HL-60/S4 treated with retinoic acid at 250 ng/mL for 4 days and 3 days (cell line): ENCODE measurements at regions not wholly inside any gene's neighbourhood (a gene's known extent, or its start where the extent isn't known, plus 50 kb on each side); places are given as distances from the start of the nearest gene placed in this dataset.

Source experiments
- in situ Hi-C: fragments of 300-500 bp; cut with MboI; formaldehyde crosslinking; loops from 2 replicates; pipeline ENCODE4 v1.7.0; 2022; ENCODE audit warnings: low sequenced_read_pairs

DNA sequence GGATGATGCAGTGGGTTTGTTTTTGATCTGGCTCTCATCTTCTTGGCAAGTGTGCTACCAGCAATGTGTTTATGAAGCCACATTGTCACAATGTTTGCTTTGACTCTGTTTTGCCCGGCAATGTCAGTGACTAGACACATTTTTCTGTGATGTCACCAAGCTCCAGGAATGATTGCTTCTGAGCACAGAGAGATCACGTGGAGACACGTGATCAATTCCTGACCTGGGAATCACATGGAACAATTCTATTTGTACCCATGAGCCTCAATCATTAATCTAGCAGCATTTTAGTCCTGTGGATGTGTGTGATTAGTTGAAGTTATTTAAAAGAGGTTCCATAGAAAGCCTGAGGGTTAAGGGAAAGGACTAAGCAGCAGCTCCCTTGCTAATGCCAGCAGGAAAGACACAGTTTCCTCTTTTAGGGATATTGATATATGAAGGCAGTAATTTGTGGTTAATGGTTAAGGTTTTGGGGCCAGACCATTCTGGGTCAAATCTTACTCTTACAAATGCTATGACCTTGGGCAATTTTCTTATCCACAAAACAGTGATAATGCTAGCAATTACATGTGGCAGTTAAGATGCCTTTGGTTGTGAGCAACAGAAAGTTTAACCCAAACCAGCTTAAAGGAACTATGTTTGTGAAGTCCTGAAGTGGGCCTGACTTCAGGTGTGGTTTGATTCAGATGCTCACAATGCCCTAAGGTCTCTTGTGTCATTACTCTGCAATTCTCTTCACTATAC is 59.0 kb downstream of the FASLG start:
- in situ Hi-C loops, result loop anchor here (10.0 to 25.0 kb wide), 2 partner anchors 103 to 256 kb away; no protein-coding TSS in a partner anchor

DNA sequence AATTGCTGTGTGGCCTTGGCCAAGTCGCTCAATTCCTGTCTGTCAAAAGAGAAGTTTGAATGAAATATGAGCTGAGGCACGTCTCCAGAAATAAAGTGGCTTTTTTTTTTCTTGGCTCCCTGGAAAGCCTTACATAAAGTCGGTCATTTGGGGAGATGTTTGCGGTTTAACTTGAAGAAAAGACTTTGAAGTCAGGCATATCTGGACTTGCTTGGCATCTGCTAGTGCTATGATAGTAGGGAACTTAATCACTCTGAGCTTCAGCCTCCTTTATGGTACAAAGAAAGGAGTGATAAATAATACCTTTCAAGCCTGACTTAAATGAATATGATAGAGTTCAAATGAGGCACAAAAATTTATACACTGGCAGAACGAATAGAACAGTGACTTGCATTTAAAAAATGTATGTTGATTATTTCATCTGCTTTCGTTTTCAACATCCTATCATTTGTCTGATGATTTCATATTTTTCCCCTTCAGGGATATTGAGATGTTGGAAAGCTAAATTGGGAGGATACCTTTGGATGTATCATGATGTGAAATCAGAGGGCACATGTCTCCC is 60.2 kb downstream of the FASLG start:
- in situ Hi-C loops, result loop anchor here (10.0 to 25.0 kb wide), 2 partner anchors 104 to 257 kb away; no protein-coding TSS in a partner anchor

DNA sequence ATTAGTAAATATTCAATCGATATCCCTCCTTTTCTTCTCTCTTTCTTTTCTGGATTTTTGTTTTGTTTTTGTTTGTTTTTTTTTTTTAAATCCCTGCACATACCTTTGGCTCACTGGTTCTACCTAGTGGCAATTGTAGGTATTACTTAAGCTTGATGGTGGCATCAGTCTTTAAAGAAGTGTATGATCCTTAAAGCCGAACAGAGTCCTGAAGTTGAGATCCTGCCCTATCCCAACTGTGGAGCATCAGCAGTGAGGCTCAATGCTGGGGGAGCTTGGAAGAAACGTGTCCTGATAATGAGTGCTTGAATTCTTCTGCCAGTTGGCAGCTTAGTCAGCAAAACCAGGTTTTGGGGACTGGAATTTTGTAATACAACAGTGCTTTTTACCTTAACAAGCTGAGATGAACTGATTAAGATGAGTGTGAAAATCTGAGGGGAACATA is 60.8 kb downstream of the FASLG start:
- in situ Hi-C loops, result loop anchor here (10.0 to 25.0 kb wide), 2 partner anchors 105 to 257 kb away; no protein-coding TSS in a partner anchor

DNA sequence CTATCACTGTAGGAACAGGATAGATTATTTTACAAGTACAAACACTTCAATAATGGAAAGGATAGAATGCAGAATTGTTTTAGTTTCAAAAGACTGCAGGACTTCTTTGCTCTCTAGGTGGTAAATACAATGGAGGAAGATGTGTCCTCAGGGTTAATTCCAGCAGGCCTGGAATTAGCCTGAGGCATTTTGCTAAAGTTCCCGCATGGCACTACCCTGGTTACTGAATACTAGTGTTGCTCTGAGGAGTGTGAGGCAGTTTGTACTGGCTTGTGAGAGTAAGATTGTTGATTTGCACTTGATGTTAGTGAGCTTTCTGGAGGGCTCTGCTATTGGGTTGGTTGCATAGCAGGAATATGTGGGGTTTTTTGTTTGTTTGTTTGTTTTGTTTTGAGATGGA is 61.4 kb downstream of the FASLG start:
- in situ Hi-C loops, result loop anchor here (25.0 kb wide), 1 partner anchor 258 kb away; no protein-coding TSS in a partner anchor

DNA sequence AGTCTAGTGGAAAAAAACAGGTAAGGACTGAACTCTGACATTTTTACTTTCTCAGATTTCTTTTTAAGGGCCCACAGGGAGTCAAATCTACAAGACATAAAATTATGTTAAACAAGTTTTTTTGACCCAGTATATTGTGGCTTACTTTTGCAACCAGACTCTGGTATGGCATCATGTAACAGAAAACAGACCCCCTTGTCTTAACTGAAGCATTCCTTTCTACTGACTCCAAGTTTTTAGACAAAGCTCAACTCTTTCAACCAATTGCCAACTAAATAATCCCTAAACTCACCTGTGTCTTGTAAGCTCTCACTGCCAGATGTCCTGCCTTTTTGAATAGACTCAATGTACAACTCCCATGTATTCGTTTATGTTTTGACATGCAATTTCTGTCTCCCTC is 64.3 kb downstream of the FASLG start:
- in situ Hi-C loops, result loop anchor here (25.0 kb wide), 1 partner anchor 261 kb away; no protein-coding TSS in a partner anchor

DNA sequence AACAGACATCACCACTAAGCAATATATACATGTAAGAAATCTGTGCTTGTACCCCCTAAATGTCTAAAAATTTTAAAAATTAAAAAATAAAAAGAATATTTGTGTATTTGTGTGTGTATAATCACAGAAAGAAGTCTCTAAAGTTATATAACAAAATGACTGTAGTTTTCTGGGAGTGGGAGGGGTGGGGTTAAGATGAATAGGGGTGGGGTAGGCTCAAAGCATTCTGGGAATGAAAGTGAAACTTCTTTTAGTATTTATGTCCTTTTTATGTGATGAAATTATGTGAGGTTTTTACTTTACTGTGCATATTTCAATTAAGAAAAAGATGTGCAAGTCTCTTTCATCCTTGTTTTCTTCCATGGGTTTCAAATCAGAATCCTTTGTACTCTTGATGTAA is 65.3 kb downstream of the FASLG start:
- in situ Hi-C loops, result loop anchor here (25.0 kb wide), 1 partner anchor 262 kb away; no protein-coding TSS in a partner anchor

DNA sequence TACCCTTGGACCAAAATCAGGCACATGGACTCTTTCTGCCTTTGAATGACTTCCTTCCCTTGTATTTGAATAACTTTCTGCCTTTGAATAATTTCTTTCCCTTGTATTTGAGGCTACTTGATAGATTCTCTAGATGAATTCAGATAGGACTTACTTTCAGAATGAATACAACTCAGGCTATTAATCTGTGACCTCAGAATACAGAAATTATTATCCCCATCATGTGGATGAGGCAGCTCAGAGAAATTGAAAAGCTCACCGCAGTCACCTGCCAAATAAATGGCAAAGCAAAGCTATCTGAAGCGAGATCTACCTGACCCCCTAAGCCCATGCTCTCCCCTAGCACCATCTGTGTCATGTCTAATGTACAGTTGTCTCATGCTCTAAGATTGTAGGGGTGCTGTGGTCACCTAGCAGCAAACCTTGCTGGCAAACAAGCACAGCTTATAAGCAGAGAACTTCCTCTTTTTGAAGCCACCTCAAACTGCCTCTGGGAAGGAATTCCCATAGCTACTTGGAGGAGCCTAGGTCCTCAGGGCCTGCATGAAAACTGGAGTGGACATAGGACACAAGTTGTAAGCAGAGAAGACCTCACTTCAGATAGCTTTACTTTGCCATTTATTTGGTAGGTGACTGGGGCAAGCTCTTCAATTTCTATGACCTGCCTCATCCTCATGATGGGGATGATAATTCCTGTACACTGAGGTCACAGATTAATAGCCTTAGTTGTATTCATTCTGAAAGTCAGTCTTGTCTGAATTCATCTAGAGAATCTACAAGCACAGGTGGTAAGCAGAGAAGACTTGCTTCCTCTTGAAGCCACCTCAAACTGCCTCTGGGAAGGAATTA is 66.1 kb downstream of the FASLG start:
- in situ Hi-C loops, result loop anchor here (25.0 kb wide), 3 partner anchors 263 to 2012 kb away; no protein-coding TSS in a partner anchor

DNA sequence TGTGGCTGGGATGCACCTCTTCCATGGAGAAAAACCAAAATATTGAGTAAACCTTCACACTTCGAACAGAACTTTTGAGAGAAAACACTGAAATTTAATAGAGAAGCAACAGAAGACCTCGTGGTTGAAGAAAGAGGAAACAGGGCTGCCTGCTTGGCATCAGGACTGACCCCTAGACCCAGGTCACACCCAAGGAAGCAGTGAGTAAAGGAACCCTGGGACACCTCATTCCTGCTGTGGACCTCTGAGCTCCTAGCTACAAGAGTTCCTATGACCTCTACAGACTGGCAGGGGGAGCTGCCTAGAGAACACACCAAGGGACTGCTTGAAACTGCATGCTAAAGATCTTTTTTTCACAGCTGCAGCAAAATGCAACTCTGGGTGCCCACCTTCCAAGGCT is 67.8 kb downstream of the FASLG start:
- in situ Hi-C loops, result loop anchor here (25.0 kb wide), 2 partner anchors 1111 to 2011 kb away; no protein-coding TSS in a partner anchor

DNA sequence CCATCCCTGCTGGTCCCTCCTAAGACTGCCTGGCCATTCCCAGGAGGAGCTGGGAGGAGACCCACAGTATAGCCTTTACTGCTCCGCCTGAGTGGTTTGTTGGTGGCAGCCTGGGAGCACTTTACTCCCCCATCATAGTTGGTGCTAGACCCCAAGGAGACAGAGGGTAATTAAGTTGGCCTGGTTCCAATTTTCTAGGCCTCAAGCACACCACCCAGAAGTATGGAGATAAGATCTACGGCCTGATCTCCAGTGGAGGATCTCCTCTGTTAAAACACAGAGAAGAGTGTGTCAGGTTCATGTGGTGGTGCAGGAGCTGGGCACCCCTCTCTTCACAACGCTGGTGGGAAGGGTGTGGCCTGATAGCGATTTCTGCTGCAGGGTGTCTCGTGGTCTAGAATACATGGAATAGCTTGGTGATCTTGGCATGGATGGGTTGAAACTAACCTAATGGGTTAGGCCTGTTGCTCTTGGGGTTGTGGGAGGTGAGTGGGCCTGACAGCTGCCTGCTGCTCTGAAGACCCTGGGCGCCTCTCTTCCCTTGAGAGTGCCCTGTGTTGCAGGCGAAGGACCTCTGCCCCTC is 68.5 kb downstream of the FASLG start:
- in situ Hi-C loops, result loop anchor here (25.0 kb wide), 2 partner anchors 1110 to 2010 kb away; no protein-coding TSS in a partner anchor

DNA sequence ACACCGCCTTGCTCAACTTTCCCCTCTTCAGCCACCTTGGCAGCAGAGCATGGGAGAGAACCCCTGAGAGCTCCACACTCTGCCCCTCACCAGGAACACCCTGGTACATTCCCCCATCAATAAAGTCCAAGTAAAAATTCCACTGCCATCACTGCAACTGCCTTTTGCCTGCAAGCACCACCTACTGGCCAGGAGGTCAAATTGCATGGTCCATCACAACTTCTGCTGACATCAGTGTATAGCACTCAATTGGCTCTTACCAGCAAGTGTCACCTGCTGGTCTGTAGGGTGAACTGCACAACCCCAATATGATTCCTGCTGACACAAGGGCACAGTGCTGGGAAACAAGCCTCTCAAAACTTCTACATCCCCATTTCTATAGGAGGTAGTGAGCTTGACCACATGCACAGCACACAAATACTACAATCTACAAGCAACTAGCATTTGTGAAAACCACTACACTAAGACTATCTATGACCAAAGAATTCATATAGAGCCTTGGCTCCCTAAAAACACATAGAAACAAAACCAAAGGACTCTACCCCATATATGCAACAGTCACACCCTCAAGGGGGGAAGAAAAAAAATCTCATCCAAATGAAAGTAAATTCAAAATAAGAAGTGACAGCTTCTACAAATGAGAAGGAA is 69.2 kb downstream of the FASLG start:
- in situ Hi-C loops, result loop anchor here (25.0 kb wide), 2 partner anchors 1109 to 2009 kb away; no protein-coding TSS in a partner anchor

DNA sequence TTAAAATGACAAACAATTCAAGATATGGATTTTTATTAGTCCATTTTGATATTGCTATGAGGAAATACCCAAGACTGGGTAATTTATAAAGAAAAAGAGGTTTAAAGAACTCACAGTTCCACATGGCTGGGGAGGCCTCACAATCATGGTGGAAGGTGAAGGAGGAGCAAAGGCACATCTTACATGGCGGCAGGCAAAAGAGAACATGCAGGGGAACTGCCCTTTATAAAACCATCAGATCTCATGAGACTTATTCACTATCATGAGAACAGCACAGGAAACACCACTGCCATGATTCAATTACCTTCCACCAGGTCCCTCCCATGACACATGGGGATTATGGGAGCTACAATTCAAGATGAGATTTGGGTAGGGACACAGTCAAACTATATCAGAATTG is 69.8 kb downstream of the FASLG start:
- in situ Hi-C loops, result loop anchor here (25.0 kb wide), 2 partner anchors 1109 to 2009 kb away; no protein-coding TSS in a partner anchor

DNA sequence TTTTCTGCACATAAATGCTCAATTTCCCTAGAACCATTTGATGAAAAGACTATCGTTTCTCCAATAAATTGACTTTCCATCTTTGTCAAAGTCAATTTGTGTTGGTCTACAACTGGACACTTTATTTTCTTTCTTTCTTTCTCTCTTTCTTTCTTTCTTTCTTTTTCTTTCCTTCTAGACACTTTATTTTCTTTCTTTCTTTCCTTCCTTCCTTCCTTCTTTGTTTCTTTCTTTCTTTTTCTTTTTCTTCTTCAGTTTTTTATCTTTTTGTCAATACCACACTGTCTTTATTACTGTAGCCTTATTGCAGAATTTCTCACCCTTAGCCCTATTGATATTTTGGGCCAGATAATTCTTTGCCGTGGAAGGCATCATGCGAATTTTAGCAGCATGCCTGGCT is 73.5 kb downstream of the FASLG start:
- in situ Hi-C loops, result loop anchor here (25.0 kb wide), 2 partner anchors 1105 to 2005 kb away; no protein-coding TSS in a partner anchor

DNA sequence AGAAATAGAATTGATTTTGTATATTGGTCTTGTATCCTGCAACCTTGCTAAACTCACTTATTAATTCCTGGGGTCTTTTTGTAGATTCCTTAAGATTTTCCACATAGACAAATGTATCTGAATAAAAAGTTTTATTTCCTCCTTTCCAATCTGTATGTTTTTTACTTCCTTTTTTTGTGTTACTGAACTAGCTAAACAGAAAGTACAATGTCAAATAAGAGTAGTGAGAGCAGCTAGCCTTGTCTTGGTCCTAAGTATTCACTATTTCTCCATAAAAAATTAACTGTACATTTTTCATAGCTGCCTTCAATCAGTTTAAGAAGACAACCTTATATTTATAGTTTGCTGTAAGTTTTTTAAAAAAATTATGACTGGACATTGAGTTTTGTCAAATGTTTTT is 74.9 kb downstream of the FASLG start:
- in situ Hi-C loops, result loop anchor here (25.0 kb wide), 2 partner anchors 1103 to 2003 kb away; no protein-coding TSS in a partner anchor

DNA sequence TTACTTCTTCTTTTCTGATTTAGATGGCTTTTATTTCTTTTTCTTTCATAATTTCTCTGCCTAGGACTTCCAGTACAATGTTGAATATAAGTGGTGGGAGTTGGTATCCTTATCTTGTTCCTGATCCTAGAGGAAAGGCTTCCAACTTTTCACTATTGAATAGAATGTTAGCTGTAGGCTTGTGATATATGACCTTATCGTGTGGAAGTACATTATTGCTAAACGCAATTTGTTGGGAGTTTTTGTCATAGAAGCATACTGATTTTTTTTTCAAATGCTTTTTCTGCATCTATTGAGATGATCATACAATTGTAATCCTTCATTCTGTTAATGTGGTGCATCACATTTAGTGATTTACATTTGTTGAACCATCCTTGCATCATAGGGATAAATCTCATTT is 79.5 kb downstream of the FASLG start:
- in situ Hi-C loops, result loop anchor here (25.0 kb wide), 2 partner anchors 1099 to 1999 kb away; no protein-coding TSS in a partner anchor

DNA sequence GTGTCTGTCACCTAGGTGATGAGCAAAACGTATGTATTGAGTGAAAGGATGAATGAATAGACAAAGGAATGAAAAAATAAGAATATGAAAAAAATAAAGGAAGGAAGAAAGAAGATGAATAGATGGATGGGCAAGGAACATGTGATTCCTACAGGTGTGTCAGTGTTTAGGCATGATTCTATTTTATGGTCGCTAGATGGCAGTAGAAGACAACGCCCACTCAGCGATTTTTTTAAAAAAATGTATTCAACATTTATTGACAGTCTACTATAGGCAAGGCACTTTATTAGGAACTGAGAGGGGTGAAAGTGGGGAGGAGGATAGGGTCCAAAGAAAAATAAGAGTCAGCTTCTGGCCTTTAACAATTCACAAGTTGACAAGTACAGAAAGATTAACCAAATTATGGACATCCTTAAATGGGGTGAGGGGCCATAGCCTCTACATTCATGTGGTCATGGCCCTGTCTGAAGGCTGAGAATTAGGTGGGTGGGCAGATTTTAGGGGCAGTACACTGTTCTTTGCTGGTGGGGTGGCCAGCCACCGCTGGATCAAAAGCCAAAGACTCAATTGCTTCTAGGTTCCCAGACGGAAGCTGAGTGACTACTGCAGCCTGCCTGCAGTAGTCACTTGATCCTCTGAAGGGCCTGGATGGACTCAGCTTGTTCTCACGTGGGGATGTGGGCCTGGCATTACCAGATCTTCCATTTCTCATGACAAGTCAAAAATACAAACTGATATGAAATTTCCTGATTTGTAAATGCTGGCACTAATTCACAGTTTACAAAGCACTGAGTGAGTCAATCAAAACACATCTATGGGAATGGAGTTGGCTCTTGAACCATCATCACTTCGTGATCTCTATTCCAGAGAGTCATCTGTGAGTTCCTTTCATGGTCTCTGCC is 83.9 kb downstream of the FASLG start:
- in situ Hi-C loops, result loop anchor here (10.0 to 25.0 kb wide), 3 partner anchors 452 to 1994 kb away; no protein-coding TSS in a partner anchor

DNA sequence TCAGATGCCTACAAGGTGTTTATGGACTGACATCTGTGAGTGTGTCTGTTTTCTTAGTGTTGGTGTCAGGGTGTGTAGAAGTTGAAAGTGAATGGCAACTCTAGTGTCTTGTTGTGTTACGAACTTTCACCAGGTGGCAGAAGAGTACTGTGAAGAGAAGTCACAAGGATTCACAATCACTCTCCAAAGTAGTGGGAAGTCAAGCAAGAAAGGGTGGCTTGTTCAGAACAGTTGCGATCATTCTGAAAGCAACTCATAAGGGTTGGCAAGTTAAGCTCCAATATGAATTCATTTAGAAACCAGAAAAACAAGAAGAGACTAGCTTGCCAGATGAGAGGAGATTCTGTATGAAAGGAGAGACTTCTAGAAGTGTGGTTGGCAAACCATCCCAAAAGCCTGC is 86.1 kb downstream of the FASLG start:
- in situ Hi-C loops, result loop anchor here (10.0 to 25.0 kb wide), 3 partner anchors 450 to 1992 kb away; no protein-coding TSS in a partner anchor

DNA sequence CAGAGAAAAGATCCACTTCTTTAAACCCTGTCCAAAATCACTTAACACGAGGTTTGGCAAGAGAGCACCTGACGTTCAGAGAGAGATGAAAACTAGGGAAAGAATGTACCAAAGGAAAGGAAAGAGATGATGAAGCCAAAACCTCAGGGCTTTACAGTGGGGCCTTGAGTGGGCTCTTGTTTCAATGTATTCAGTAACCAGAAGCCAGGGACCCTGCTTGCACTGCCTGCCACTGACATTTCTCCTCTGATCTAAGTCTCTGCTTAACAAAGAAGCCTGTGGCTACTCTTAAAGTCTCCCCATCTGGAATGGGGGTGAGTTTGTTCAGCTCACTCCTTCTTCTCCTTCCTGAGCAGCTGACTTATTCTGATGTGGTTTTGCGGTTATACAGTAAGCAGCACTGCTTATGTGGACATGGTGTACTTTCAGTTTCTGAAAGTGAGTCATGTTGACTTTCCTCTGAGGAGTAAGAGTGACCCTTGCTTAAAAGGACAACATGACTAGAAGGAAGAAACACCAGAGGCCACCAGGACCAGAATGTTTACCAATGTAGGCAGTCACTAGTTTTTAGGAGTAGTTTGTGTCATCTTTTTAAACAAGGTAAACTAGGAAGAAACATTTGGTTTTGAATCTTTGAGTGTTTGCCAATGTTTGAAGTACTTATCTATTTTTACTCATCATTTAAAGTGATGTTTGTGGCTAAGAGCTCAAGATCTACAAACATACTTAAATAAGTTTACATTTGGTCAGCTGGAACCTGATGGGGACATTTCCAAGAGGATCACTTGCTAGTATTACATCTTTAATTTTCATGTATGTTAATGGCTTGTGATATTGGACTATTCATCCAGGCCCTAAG is 87.4 kb downstream of the FASLG start:
- in situ Hi-C loops, result loop anchor here (10.0 to 25.0 kb wide), 3 partner anchors 448 to 1991 kb away; no protein-coding TSS in a partner anchor
